ENCODE measurements at regions not wholly inside any gene's neighbourhood (a gene's known extent, or its start where the extent isn't known, plus 50 kb on each side); places are given as distances from the start of the nearest gene placed in this dataset.
"Not testable (repeated sequence)": the region's sequence is repeated elsewhere in the genome, so short reads cannot be mapped to it uniquely, and the experiment has no call there.

DNA sequence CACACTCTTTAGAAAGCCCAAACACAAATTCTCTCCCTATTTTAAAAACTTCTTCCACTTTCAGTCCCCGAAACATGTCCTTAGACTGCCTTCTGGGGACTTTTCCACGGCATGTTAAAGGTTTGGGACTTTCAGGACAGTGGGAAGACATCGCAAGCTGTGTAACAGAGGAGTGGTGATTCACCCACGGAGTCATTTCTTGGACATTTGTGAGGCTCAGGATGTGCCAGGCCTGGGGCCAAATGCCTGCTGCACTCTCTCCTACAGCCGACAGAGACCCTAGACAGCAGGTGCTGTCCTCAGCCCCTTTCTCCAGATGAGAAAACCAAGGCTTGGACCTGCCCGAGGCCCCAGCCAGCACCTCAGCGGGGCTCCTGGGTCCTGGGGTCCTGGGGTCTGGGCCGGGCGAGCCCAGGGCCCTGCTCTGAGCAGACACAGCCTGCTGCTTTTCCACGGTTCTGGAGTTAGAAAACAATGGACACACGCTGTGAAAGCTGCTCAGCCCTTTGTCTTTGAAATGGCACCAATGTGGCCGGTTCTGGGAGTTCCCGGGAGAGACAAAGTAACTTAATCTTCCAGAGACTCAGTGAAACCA, 370.2 kb upstream of the SFSWAP start:
- 42% methylated on average over 13 of the region's 13 CpGs for WGBS (ENCODE audit: insufficient coverage, low coverage, missing lambda C conversion rate)
- FAIRE-seq (no peak), DNase-seq (ENCODE audit: extremely low read depth in 1 of 4, low spot score in 3 of 4) (no peak), ATAC-seq (no peak; the same call in 2 of the 3 replicates)
- Histone ChIP-seq H2AFZ (ENCODE audit: low read depth, low read length) (no peak overlapping the region), H3K4me1 (replicated peaks in 1 of 2; ENCODE audit: control insufficient read depth in 2 of 2, insufficient read depth in 2 of 2, low read length in 2 of 2) (peaks cover 0 to 6% of the 10 kb centered on the region in 2 experiments; a peak in 2 of 5 replicates), H3K36me3 (ENCODE audit: control insufficient read depth, insufficient read depth, low read length) (no peaks in the 10 kb centered on the region), H3K4me2 (ENCODE audit: insufficient read depth, low read length) (no peak overlapping the region), H3K4me3 (no peak overlapping the region), H3K27ac (ENCODE audit: extremely low read depth, low read depth, low read length) (no peak overlapping the region), H3K9me1 (ENCODE audit: control insufficient read depth, insufficient read depth, low read length) (no peaks in the 10 kb centered on the region), H3K9ac (ENCODE audit: insufficient read depth in 1 of 2, low read depth in 2 of 2, low read length in 2 of 2) (no peak overlapping the region), H4K20me1 (replicated peaks; ENCODE audit: control insufficient read depth, insufficient read depth, low read length) (no peaks in the 10 kb centered on the region), H3K9me3 (replicated peaks; ENCODE audit: control insufficient read depth, insufficient read depth, low read depth, low read length) (no peaks in the 10 kb centered on the region), H3K79me2 (ENCODE audit: control insufficient read depth, insufficient read depth, low read length) (no peaks in the 10 kb centered on the region), H3K27me3 (ENCODE audit: control insufficient read depth in 2 of 2, insufficient read depth in 2 of 2, low read length in 2 of 2) (no peaks in the 10 kb centered on the region)
- no TSS peak for BruUV-seq (replicated peaks)
- TF ChIP-seq, protein P1, sequence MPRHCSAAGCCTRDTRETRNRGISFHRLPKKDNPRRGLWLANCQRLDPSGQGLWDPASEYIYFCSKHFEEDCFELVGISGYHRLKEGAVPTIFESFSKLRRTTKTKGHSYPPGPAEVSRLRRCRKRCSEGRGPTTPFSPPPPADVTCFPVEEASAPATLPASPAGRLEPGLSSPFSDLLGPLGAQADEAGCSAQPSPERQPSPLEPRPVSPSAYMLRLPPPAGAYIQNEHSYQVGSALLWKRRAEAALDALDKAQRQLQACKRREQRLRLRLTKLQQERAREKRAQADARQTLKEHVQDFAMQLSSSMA (CRISPR knock-in tag; IDR thresholded peaks at IDR 0.05): no peak
- TF ChIP-seq ZNF644 (tag; IDR thresholded peaks at IDR 0.05; ENCODE audit: low read depth): no peak
- TF ChIP-seq CBX3 (IDR thresholded peaks at IDR 0.05; ENCODE audit: borderline replicate concordance in 1 of 2, low read length in 2 of 2): no peak
- TF ChIP-seq GMEB1 (CRISPR knock-in tag; IDR thresholded peaks at IDR 0.05): no peak
- no peak for TF ChIP-seq TBL1XR1 (IDR thresholded peaks at IDR 0.05; ENCODE audit: low read length in 2 of 2)
- TF ChIP-seq ETV1 (tag; conservative IDR thresholded peaks at IDR 0.05; ENCODE audit: low read depth): no peak
- TF ChIP-seq CBFA2T2 (conservative IDR thresholded peaks at IDR 0.05): no peak
- TF ChIP-seq TSC22D4 (tag; IDR thresholded peaks at IDR 0.05): no peak
- CTCF ChIA-PET (ENCODE audit: low intra/inter-chr PET ratio): no interaction called here
- intact Hi-C loops (cut with micrococcal nuclease): no loop called here
- POLR2A ChIA-PET: no interaction called here
- in situ Hi-C loops (cut with MboI): no loop called here

- in situ Hi-C loops (cut with MboI): not testable (repeated sequence)
Measured at GRCh38 chr12:131341608-131342007, 369.3 kb upstream of the SFSWAP start.

More at GRCh38 chr12:131341608-131342007, 369.3 kb upstream of the SFSWAP start:
- 10% methylated on average over 2 of the region's 6 CpGs for WGBS (ENCODE audit: insufficient coverage, low coverage, missing lambda C conversion rate)
- CTCF ChIA-PET (ENCODE audit: low intra/inter-chr PET ratio); H3K9ac ChIP-seq (ENCODE audit: insufficient read depth in 1 of 2, low read depth in 2 of 2, low read length in 2 of 2); H3K4me3 ChIP-seq; intact Hi-C loops (cut with micrococcal nuclease); H3K27ac ChIP-seq (ENCODE audit: extremely low read depth, low read depth, low read length); FAIRE-seq; H3K9me3 ChIP-seq (replicated peaks; ENCODE audit: control insufficient read depth, insufficient read depth, low read depth, low read length); H2AFZ ChIP-seq (ENCODE audit: low read depth, low read length); H4K20me1 ChIP-seq (replicated peaks; ENCODE audit: control insufficient read depth, insufficient read depth, low read length); H3K27me3 ChIP-seq (ENCODE audit: control insufficient read depth in 2 of 2, insufficient read depth in 2 of 2, low read length in 2 of 2); H3K4me2 ChIP-seq (ENCODE audit: insufficient read depth, low read length); H3K9me1 ChIP-seq (ENCODE audit: control insufficient read depth, insufficient read depth, low read length); DNase-seq (ENCODE audit: extremely low read depth in 1 of 4, low spot score in 3 of 4); H3K79me2 ChIP-seq (ENCODE audit: control insufficient read depth, insufficient read depth, low read length); BruUV-seq (replicated peaks); POLR2A ChIA-PET; H3K36me3 ChIP-seq (ENCODE audit: control insufficient read depth, insufficient read depth, low read length): not testable (repeated sequence)
- peaks cover 0 to 15% of the 10 kb centered on the region in 2 experiments; a peak in 2 of 5 replicates for H3K4me1 ChIP-seq (replicated peaks in 1 of 2; ENCODE audit: control insufficient read depth in 2 of 2, insufficient read depth in 2 of 2, low read length in 2 of 2)
- ATAC-seq: peak; percentile 93
